CD4-positive, alpha-beta memory T cell (primary cell): ENCODE measurements at regions not wholly inside any gene's neighbourhood (a gene's known extent, or its start where the extent isn't known, plus 50 kb on each side); places are given as distances from the start of the nearest gene placed in this dataset.

ENCODE experiments used
- CTCF ChIA-PET: fragments of 350-600 bp; sonication (Branson Sonifier 250); formaldehyde crosslinking; loops from one replicate; lab custom pipeline; 2021; ENCODE audit warnings: inconsistent platforms; ENCODE audit not compliant: partially characterized antibody; lab: Charles Lee
- POLR2A ChIA-PET: fragments of 350-600 bp; sonication (Branson Sonifier 250); formaldehyde crosslinking; loops from one replicate; lab custom pipeline; 2021; ENCODE audit not compliant: partially characterized antibody; lab: Charles Lee
- DNase-seq, 5 donors: peaks; one replicate each; pipeline versions ENCODE4 v3.0.0 to v3.0.0-alpha.2; 2020 to 2022; ENCODE audit warnings: mixed read lengths in 1 of 5
- H3K27ac ChIP-seq: one replicate; pipeline ENCODE4 v1.7.0; 2013; ENCODE audit warnings: low read depth, low read length
- H3K27me3 ChIP-seq: 2 replicates; pipeline ENCODE4 v1.7.0; 2013; ENCODE audit warnings: mild to moderate bottlenecking, low read length, moderate library complexity; ENCODE audit not compliant: insufficient read depth
- H3K36me3 ChIP-seq: 2 replicates; pipeline ENCODE4 v1.7.0; 2013; ENCODE audit warnings: mild to moderate bottlenecking, low read length, moderate library complexity; ENCODE audit not compliant: insufficient read depth
- H3K4me1 ChIP-seq: 2 replicates; pipeline ENCODE4 v1.7.0; 2013; ENCODE audit warnings: mild to moderate bottlenecking, low read length, moderate library complexity; ENCODE audit not compliant: insufficient read depth
- H3K4me3 ChIP-seq, 2 donors: one replicate each; pipeline ENCODE4 v1.7.0; 2013; ENCODE audit warnings: low read length in 2 of 2, mild to moderate bottlenecking in 1 of 2
- H3K9me3 ChIP-seq, 2 donors: one replicate each; pipeline ENCODE4 v1.7.0; 2013; ENCODE audit warnings: low read length in 2 of 2, control low read depth in 1 of 2; ENCODE audit not compliant: control insufficient read depth in 1 of 2
- H3K27ac Mint-ChIP-seq, 7 donors: one replicate each; pipeline ENCODE4 v1.8.0; 2020 to 2021; ENCODE audit warnings: mixed read lengths in 7 of 7, mild to moderate bottlenecking in 6 of 7, inconsistent platforms in 3 of 7, moderate library complexity in 3 of 7
- H3K27me3 Mint-ChIP-seq, 2 donors: one replicate each; pipeline ENCODE4 v1.8.0; 2020 to 2021; ENCODE audit warnings: mixed read lengths in 2 of 2
- H3K36me3 Mint-ChIP-seq, 2 donors: one replicate each; pipeline ENCODE4 v1.8.0; 2020 to 2021; ENCODE audit warnings: mixed read lengths in 2 of 2, inconsistent platforms in 1 of 2, mild to moderate bottlenecking in 1 of 2
- H3K4me1 Mint-ChIP-seq, 4 donors: one replicate each; pipeline ENCODE4 v1.8.0; 2020 to 2021; ENCODE audit warnings: mixed read lengths in 4 of 4, mild to moderate bottlenecking in 1 of 4
- H3K4me3 Mint-ChIP-seq, 8 donors: one replicate each; pipeline ENCODE4 v1.8.0; 2020 to 2021; ENCODE audit warnings: mixed read lengths in 8 of 8, mild to moderate bottlenecking in 7 of 8, moderate library complexity in 6 of 8, inconsistent platforms in 3 of 8
- H3K9me3 Mint-ChIP-seq, 8 donors: one replicate each; pipeline ENCODE4 v1.8.0; 2020 to 2021; ENCODE audit warnings: mixed read lengths in 8 of 8, mild to moderate bottlenecking in 5 of 8, inconsistent platforms in 3 of 8, moderate library complexity in 1 of 8
- intact Hi-C: fragments of 100-400 bp; cut with micrococcal nuclease; formaldehyde crosslinking; loops from one replicate; pipeline ENCODE4 v1.15.1; 2023

- no peak for DNase-seq
- Mint-ChIP-seq H3K4me1 (no peaks in the 10 kb centered on the region), H3K36me3 (peaks cover 4% of the 10 kb centered on the region in 2 donors), H3K27me3 (peaks cover 7 to 33% of the 10 kb centered on the region in 2 donors), H3K4me3 (no peak overlapping the region), H3K27ac (no peak overlapping the region), H3K9me3 (peaks cover 6 to 25% (median 12%) of the 10 kb centered on the region in 8 donors)
- H3K4me1 ChIP-seq = no peaks in the 10 kb centered on the region
- CTCF ChIA-PET = no interaction called here
- H3K27me3 ChIP-seq = no peaks in the 10 kb centered on the region
- H3K9me3 ChIP-seq = peaks cover 0 to under 1% of the 10 kb centered on the region in 2 donors
- H3K36me3 ChIP-seq = no peaks in the 10 kb centered on the region
- POLR2A ChIA-PET = no interaction called here
- intact Hi-C loops = no loop called here
- no peak overlapping the region for H3K27ac ChIP-seq
- no peak overlapping the region for H3K4me3 ChIP-seq
Measured at GRCh38 chr7:25928549-25929330, 223.3 kb upstream of the NFE2L3 start.

- intact Hi-C loops = no loop called here
- Mint-ChIP-seq H3K36me3 (peaks cover 7% of the 10 kb centered on the region in 2 donors), H3K4me1 (no peaks in the 10 kb centered on the region), H3K4me3 (no peak overlapping the region), H3K27me3 (peaks cover 9 to 35% of the 10 kb centered on the region in 2 donors), H3K27ac (no peak overlapping the region), H3K9me3 (peaks cover 8 to 32% (median 19%) of the 10 kb centered on the region in 8 donors)
- H3K27ac ChIP-seq = no peak overlapping the region
- ChIA-PET CTCF (no interaction called here), POLR2A (no interaction called here)
- H3K4me3 ChIP-seq = no peak overlapping the region
- H3K27me3 ChIP-seq = no peaks in the 10 kb centered on the region
- no peaks in the 10 kb centered on the region for H3K36me3 ChIP-seq
- no peak for DNase-seq
- peaks cover 0 to 6% of the 10 kb centered on the region in 2 donors for H3K9me3 ChIP-seq
- H3K4me1 ChIP-seq = no peaks in the 10 kb centered on the region
Measured at GRCh38 chr7:25929448-25929847, 222.6 kb upstream of the NFE2L3 start.

- Mint-ChIP-seq H3K27me3 (peaks cover 17 to 37% of the 10 kb centered on the region in 2 donors), H3K4me3 (no peak overlapping the region), H3K4me1 (no peaks in the 10 kb centered on the region), H3K36me3 (peaks cover 8 to 9% of the 10 kb centered on the region in 2 donors), H3K9me3 (peaks cover 10 to 43% (median 27%) of the 10 kb centered on the region in 8 donors), H3K27ac (no peak overlapping the region)
- Histone ChIP-seq H3K4me1 (no peaks in the 10 kb centered on the region), H3K27me3 (no peaks in the 10 kb centered on the region), H3K36me3 (no peaks in the 10 kb centered on the region), H3K4me3 (no peak overlapping the region), H3K9me3 (peaks cover 0 to 6% of the 10 kb centered on the region in 2 donors), H3K27ac (no peak overlapping the region)
- CTCF ChIA-PET = interaction anchor here (1.8 kb wide), 1 partner anchor 9 kb away, joined by 5 read pairs; no protein-coding TSS in a partner anchor
- POLR2A ChIA-PET = no interaction called here
- intact Hi-C loops = no loop called here
- DNase-seq = no peak
Measured at GRCh38 chr7:25930492-25931048, 221.4 kb upstream of the NFE2L3 start.

GRCh38 chr7:25931156-25931555 lies 220.8 kb upstream of the NFE2L3 start:
- DNase-seq = no peak
- Mint-ChIP-seq H3K27ac (no peak overlapping the region), H3K9me3 (peaks cover 7 to 46% (median 28%) of the 10 kb centered on the region in 8 donors), H3K36me3 (peaks cover 8 to 9% of the 10 kb centered on the region in 2 donors), H3K4me3 (no peak overlapping the region), H3K4me1 (no peaks in the 10 kb centered on the region), H3K27me3 (peaks cover 17 to 41% of the 10 kb centered on the region in 2 donors)
- no peak overlapping the region for H3K27ac ChIP-seq
- intact Hi-C loops = no loop called here
- CTCF ChIA-PET = interaction anchor here (1.8 kb wide), 1 partner anchor 8 kb away, joined by 5 read pairs; no protein-coding TSS in a partner anchor
- H3K9me3 ChIP-seq = peaks cover 0 to 6% of the 10 kb centered on the region in 2 donors
- POLR2A ChIA-PET = no interaction called here
- H3K4me3 ChIP-seq = no peak overlapping the region
- H3K4me1 ChIP-seq = no peaks in the 10 kb centered on the region
- H3K27me3 ChIP-seq = no peaks in the 10 kb centered on the region
- no peaks in the 10 kb centered on the region for H3K36me3 ChIP-seq

GRCh38 chr7:25933921-25934320 lies 218.1 kb upstream of the NFE2L3 start:
- CTCF ChIA-PET = interaction anchor here (2.2 kb wide), 1 partner anchor 41 kb away, joined by 5 read pairs; no protein-coding TSS in a partner anchor
- no peak overlapping the region for H3K27ac ChIP-seq
- POLR2A ChIA-PET = no interaction called here
- H3K4me3 ChIP-seq = no peak overlapping the region
- H3K4me1 ChIP-seq = no peaks in the 10 kb centered on the region
- no peaks in the 10 kb centered on the region for H3K36me3 ChIP-seq
- H3K27me3 ChIP-seq = no peaks in the 10 kb centered on the region
- no peak for DNase-seq
- H3K27ac Mint-ChIP-seq = no peak overlapping the region
- no peak overlapping the region for H3K4me3 Mint-ChIP-seq
- H3K9me3 Mint-ChIP-seq = peaks cover 12 to 39% (median 25%) of the 10 kb centered on the region in 8 donors
- H3K4me1 Mint-ChIP-seq = no peaks in the 10 kb centered on the region
- H3K36me3 Mint-ChIP-seq = peaks cover 8 to 9% of the 10 kb centered on the region in 2 donors
- peaks cover 0 to 6% of the 10 kb centered on the region in 2 donors for H3K9me3 ChIP-seq
- peaks cover 17 to 41% of the 10 kb centered on the region in 2 donors for H3K27me3 Mint-ChIP-seq
- intact Hi-C loops = no loop called here

- H3K27ac Mint-ChIP-seq = peak overlapping the region in 2 of 7 donors; percentile 2 to 3
- no peak overlapping the region for H3K4me3 ChIP-seq
- H3K9me3 Mint-ChIP-seq = peaks cover 0 to 8% (median 4%) of the 10 kb centered on the region in 8 donors
- ChIA-PET CTCF (interaction anchor here (1.6 kb wide), 2 partner anchors 10 to 48 kb away, joined by 5 read pairs; no protein-coding TSS in a partner anchor), POLR2A (no interaction called here)
- H3K9me3 ChIP-seq = no peaks in the 10 kb centered on the region
- H3K27me3 Mint-ChIP-seq = peaks cover 10 to 20% of the 10 kb centered on the region in 2 donors
- DNase-seq = no peak
- H3K27ac ChIP-seq = no peak overlapping the region
- peak overlapping the region in 5 of 8 donors; percentile 0 to 45 (median 29) for H3K4me3 Mint-ChIP-seq
- H3K36me3 Mint-ChIP-seq = no peaks in the 10 kb centered on the region
- H3K4me1 ChIP-seq = peaks cover 10% of the 10 kb centered on the region
- intact Hi-C loops = no loop called here
- H3K27me3 ChIP-seq = no peaks in the 10 kb centered on the region
- H3K36me3 ChIP-seq = no peaks in the 10 kb centered on the region
- peaks cover 11 to 14% (median 11%) of the 10 kb centered on the region in 4 donors for H3K4me1 Mint-ChIP-seq
Measured at GRCh38 chr7:25940086-25940906, 211.7 kb upstream of the NFE2L3 start.
